IPS-20b (cell line): ENCODE measurements at regions not wholly inside any gene's neighbourhood (a gene's known extent, or its start where the extent isn't known, plus 50 kb on each side); places are given as distances from the start of the nearest gene placed in this dataset.
A peak's percentile ranks its signal among the peaks of the same experiment; 100 is the strongest.

ENCODE experiments used
- H3K27ac ChIP-seq: one replicate; pipeline ENCODE4 v1.5.1; 2013; ENCODE audit warnings: low read length
- H3K27me3 ChIP-seq: 2 replicates; pipeline ENCODE4 v1.6.1; 2013; ENCODE audit warnings: mild to moderate bottlenecking, low read length, inconsistent platforms; ENCODE audit not compliant: insufficient read depth
- H3K36me3 ChIP-seq: 2 replicates; pipeline ENCODE4 v1.6.1; 2013; ENCODE audit warnings: low read depth, mild to moderate bottlenecking, inconsistent platforms, low read length, moderate library complexity; ENCODE audit not compliant: insufficient read depth
- H3K4me1 ChIP-seq: 2 replicates; pipeline ENCODE4 v1.6.1; 2013; ENCODE audit warnings: mild to moderate bottlenecking, control low read depth, inconsistent platforms, low read length, moderate library complexity; ENCODE audit not compliant: insufficient read depth
- H3K4me3 ChIP-seq: 2 replicates; pipeline ENCODE4 v1.5.1; 2013; ENCODE audit warnings: mild to moderate bottlenecking, low read length, inconsistent platforms
- H3K9ac ChIP-seq: 2 replicates; pipeline ENCODE4 v1.6.1; 2013; ENCODE audit warnings: low read depth, mild to moderate bottlenecking, inconsistent platforms, low read length, moderate library complexity
- H3K9me3 ChIP-seq: 2 replicates; pipeline ENCODE4 v1.6.1; 2013; ENCODE audit warnings: mild to moderate bottlenecking, low read depth, low read length, inconsistent platforms; ENCODE audit not compliant: insufficient read depth

DNA sequence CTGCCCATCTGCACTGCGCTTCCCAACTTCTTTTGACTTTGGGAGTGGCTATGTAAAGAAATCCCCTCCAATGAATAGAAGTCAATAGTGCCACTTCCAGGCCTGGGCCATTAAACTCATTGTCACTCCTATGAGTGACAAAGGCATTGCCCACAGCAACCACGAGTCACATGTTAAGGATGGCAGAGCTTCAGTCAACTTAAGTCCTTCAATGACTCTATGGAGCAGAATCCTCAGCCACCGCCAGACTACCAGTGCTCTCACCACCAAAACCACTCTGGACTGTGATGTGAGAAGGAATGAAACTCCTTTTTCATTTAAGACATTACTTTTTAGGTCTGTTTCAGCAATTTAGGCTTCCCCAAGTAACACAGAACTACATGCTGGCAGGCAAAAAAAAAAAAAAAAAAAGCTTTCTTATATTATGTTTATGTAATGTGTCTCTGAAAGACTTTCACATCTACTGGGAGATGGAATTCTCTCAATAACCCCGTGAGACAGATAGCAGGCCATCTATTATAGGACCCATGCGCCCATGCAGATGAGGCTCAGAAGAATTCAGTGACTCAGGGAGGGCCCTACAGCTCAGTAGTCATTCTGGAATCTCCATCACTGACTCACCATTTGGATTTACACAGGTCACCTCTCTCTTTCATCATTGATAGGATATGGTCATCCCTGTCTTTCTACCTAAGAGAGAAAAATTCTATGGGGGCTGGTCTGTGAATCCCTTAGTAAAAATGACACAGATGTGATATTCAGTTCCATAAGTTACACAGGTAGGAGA lies 180.5 kb downstream of the CEMIP2 start:
- Histone ChIP-seq H3K9ac (no peak overlapping the region), H3K4me3 (no peak overlapping the region), H3K27ac (no peak overlapping the region), H3K27me3 (no peaks in the 10 kb centered on the region), H3K36me3 (no peaks in the 10 kb centered on the region), H3K4me1 (no peaks in the 10 kb centered on the region), H3K9me3 (no peaks in the 10 kb centered on the region)

- Histone ChIP-seq H3K36me3 (no peaks in the 10 kb centered on the region), H3K4me3 (no peak overlapping the region)
Observed at GRCh38 chr9:71583792-71584191, 184.5 kb downstream of the CEMIP2 start.

DNA sequence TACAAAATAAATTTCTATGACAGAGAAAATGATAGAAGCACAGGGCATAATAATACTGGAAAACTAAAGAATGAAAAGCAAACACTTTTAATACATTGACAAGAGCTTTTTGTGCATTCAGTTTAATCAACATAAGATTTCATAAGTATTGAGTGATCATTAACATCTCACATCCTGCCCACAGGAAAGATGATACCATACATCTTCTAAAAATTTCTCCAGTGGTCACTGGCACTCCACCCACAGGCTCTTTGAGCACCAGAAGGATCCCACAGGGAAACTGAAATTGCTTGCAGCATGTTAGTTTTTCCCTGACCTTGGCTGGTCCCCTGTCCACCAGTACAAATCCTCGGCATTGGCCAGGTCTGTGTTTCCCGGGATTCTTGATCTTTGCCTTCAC lies 186.0 kb downstream of the CEMIP2 start:
- H3K27ac ChIP-seq, result no peak overlapping the region
- H3K9me3 ChIP-seq, result no peaks in the 10 kb centered on the region
- H3K4me1 ChIP-seq, result no peaks in the 10 kb centered on the region
- H3K9ac ChIP-seq, result no peak overlapping the region
- no peaks in the 10 kb centered on the region for H3K27me3 ChIP-seq
- no peak overlapping the region for H3K4me3 ChIP-seq
- no peaks in the 10 kb centered on the region for H3K36me3 ChIP-seq

More at GRCh38 chr9:71583792-71584191, 184.5 kb downstream of the CEMIP2 start:
- no peaks in the 10 kb centered on the region for H3K4me1 ChIP-seq
- H3K9me3 ChIP-seq, result no peaks in the 10 kb centered on the region
- H3K27ac ChIP-seq, result no peak overlapping the region
- H3K27me3 ChIP-seq, result no peaks in the 10 kb centered on the region
- H3K9ac ChIP-seq, result no peak overlapping the region

DNA sequence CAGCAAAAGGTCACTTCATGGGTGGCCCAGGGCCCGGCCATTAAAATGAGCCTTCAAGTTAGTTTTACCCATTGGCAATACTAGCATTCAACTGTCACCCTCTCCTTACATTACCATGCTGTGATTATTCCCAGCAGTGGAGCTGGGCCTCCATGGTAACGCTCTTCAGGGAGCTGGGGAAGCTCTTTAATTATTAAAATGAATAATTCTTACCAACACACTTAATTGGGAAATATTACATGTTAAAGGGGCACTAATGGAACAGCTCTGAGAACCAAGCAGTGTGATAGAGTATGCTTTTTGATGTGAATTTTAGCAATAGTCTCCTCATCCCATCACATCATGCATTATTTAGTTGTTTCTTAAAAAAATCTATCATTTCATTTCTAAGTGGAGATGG lies 187.2 kb downstream of the CEMIP2 start:
- Histone ChIP-seq H3K4me3 (no peak overlapping the region), H3K4me1 (no peaks in the 10 kb centered on the region), H3K9ac (no peak overlapping the region), H3K27ac (no peak overlapping the region), H3K9me3 (no peaks in the 10 kb centered on the region), H3K27me3 (no peaks in the 10 kb centered on the region), H3K36me3 (no peaks in the 10 kb centered on the region)

DNA sequence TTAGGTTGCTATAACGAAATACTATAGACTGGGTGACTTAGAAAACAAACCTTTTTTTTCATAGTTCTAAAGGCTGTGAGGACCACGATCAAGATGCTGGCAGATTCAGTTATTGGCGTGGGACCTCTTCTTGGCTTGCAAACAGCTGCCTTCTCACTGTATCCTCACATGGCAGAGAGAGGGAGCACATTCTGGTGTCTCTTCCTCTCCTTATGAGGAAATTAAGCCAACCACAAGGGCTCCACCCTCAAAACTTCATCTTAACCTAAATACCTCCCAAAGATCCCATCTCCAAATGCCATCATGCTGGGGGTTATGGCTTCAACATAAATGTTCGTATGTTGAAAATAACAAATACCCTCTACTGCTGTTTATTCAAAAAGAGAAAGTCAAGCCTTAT lies 197.1 kb downstream of the CEMIP2 start:
- Histone ChIP-seq H3K9ac (no peak overlapping the region), H3K4me1 (no peaks in the 10 kb centered on the region), H3K27me3 (no peaks in the 10 kb centered on the region), H3K9me3 (no peaks in the 10 kb centered on the region), H3K36me3 (no peaks in the 10 kb centered on the region), H3K4me3 (no peak overlapping the region), H3K27ac (no peak overlapping the region)

- Histone ChIP-seq H3K36me3 (no peaks in the 10 kb centered on the region), H3K9me3 (no peaks in the 10 kb centered on the region)
Observed at GRCh38 chr9:71567890-71568289, 200.4 kb downstream of the CEMIP2 start.

DNA sequence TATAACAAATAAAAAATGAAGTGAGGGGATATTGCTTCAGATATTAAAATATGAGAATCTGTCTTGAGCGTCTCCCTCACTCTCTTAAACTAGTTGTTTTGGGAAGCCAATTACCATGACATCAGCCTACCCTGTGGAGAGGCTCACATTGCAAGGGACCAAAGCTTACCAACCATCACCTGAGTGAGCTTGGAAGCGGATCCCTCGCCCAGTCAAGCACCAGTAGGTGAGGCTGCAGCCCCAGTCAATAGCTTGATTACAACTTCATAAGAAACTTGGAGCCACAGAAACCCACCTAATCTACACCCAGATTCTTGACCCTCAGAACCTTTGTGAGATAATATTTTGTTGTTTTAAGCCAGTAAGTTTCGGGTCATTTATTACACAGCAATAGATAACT lies 206.2 kb downstream of the CEMIP2 start:
- no peaks in the 10 kb centered on the region for H3K9me3 ChIP-seq
- peaks cover 6% of the 10 kb centered on the region; the same call in 1 of the 2 replicates for H3K4me1 ChIP-seq
- no peaks in the 10 kb centered on the region for H3K27me3 ChIP-seq
- H3K27ac ChIP-seq, result no peak overlapping the region
- H3K9ac ChIP-seq, result no peak overlapping the region
- no peak overlapping the region for H3K4me3 ChIP-seq
- H3K36me3 ChIP-seq, result no peaks in the 10 kb centered on the region

More at GRCh38 chr9:71567890-71568289, 200.4 kb downstream of the CEMIP2 start:
- no peak overlapping the region for H3K27ac ChIP-seq
- no peak overlapping the region for H3K9ac ChIP-seq
- no peak overlapping the region for H3K4me3 ChIP-seq
- H3K4me1 ChIP-seq, result no peaks in the 10 kb centered on the region; the same call in 1 of the 2 replicates
- H3K27me3 ChIP-seq, result no peaks in the 10 kb centered on the region

DNA sequence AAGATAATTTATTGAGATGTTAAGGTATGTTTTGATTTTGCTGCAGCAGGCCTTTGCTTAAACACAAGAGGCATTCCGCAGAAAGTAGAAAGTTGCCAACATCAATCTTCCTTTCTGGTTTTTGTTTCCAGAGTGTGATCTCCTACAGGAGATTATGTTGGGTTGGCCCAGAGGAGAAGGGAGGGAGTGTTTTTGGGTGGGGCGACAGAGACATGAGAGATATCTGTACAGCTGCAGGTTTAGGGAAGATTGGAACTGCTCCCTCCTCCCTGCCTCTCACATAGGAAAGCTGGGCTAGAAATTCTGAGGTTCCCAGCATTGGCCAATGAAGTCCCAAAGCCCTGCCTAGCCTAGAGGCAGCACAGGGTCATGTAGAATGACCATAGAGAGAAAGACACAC lies 211.0 kb downstream of the CEMIP2 start:
- no peak overlapping the region for H3K27ac ChIP-seq
- no peak overlapping the region for H3K4me3 ChIP-seq
- peaks cover 5% of the 10 kb centered on the region; the same call in 1 of the 2 replicates for H3K4me1 ChIP-seq
- H3K27me3 ChIP-seq, result no peaks in the 10 kb centered on the region
- H3K9me3 ChIP-seq, result no peaks in the 10 kb centered on the region
- no peaks in the 10 kb centered on the region for H3K36me3 ChIP-seq
- H3K9ac ChIP-seq, result no peak overlapping the region

- Histone ChIP-seq H3K36me3 (no peaks in the 10 kb centered on the region), H3K9me3 (no peaks in the 10 kb centered on the region), H3K27me3 (no peaks in the 10 kb centered on the region), H3K4me3 (peak overlapping the region; percentile 21; the same call in 1 of the 2 replicates), H3K4me1 (no peaks in the 10 kb centered on the region), H3K27ac (no peak overlapping the region), H3K9ac (no peak overlapping the region)
Observed at GRCh38 chr9:71552480-71552879, 215.8 kb downstream of the CEMIP2 start.

GRCh38 chr9:71549023-71549422 lies 219.3 kb downstream of the CEMIP2 start:
- H3K4me1 ChIP-seq, result no peaks in the 10 kb centered on the region
- H3K4me3 ChIP-seq, result no peak overlapping the region
- H3K9ac ChIP-seq, result no peak overlapping the region
- no peaks in the 10 kb centered on the region for H3K36me3 ChIP-seq
- H3K27me3 ChIP-seq, result no peaks in the 10 kb centered on the region
- no peaks in the 10 kb centered on the region for H3K9me3 ChIP-seq
- no peak overlapping the region for H3K27ac ChIP-seq

- Histone ChIP-seq H3K27ac (no peak overlapping the region), H3K4me1 (no peaks in the 10 kb centered on the region), H3K36me3 (no peaks in the 10 kb centered on the region), H3K9ac (no peak overlapping the region), H3K27me3 (no peaks in the 10 kb centered on the region), H3K4me3 (no peak overlapping the region), H3K9me3 (no peaks in the 10 kb centered on the region)
Observed at GRCh38 chr9:71544464-71544863, 223.8 kb downstream of the CEMIP2 start.

DNA sequence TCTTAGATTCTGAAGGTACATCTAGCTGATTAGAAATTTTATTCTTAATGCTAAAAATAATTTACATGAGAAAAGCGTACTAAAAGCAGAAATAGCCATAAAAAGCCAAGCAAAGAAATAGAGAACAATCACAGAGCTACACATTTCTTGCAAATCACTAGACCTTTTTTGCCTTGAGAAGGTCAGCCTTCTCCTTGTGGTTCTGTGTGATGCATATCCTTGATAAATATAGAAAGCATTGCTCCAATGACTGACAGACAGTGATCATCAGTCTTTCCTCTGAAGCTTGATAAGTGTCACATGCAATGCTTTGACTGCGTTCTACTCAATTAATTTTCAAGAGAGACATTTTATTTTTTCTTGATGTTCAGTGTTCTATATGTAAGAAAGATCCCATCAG lies 226.9 kb downstream of the CEMIP2 start:
- no peaks in the 10 kb centered on the region for H3K27me3 ChIP-seq
- no peaks in the 10 kb centered on the region for H3K36me3 ChIP-seq
- no peaks in the 10 kb centered on the region for H3K9me3 ChIP-seq
- H3K4me3 ChIP-seq, result no peak overlapping the region
- H3K27ac ChIP-seq, result no peak overlapping the region
- H3K4me1 ChIP-seq, result no peaks in the 10 kb centered on the region
- no peak overlapping the region for H3K9ac ChIP-seq
